Testis (tissue), 2 donors: ENCODE measurements at regions not wholly inside any gene's neighbourhood (a gene's known extent, or its start where the extent isn't known, plus 50 kb on each side); places are given as distances from the start of the nearest gene placed in this dataset.

Source experiments
- CTCF ChIP-seq, 3 experiments: fragments of 450-650 bp in 2 of 3; fragments of 200-600 bp in 1 of 3; sonication (generic) in 1 of 3; IDR thresholded peaks; one replicate each; pipeline ENCODE4 v1.5.1; 2016 to 2019; ENCODE audit warnings: antibody characterized with exemption in 3 of 3, mild to moderate bottlenecking in 2 of 3, moderate library complexity in 1 of 3
- POLR2A ChIP-seq: fragments of 450-650 bp; IDR thresholded peaks from one replicate; pipeline ENCODE4 v1.6.1; 2017; ENCODE audit warnings: antibody characterized with exemption, mild to moderate bottlenecking, moderate library complexity

- no peak for TF ChIP-seq POLR2A
- no peak for TF ChIP-seq CTCF (IDR thresholded peaks at IDR 0.05)
These were observed 63.6 kb upstream of the BMPER start for GRCh38 chr7:33841705-33842129.
